ENCODE measurements at regions not wholly inside any gene's neighbourhood (a gene's known extent, or its start where the extent isn't known, plus 50 kb on each side); places are given as distances from the start of the nearest gene placed in this dataset.

- TF ChIP-seq POLR2A (IDR thresholded peaks at IDR 0.05; ENCODE audit: extremely low read depth, insufficient read length) (no peak), CTCF (IDR thresholded peaks at IDR 0.05; ENCODE audit: low read depth, low read length) (no peak), MYC (IDR thresholded peaks at IDR 0.05; ENCODE audit: low read depth, low read length) (no peak)
Observed at GRCh38 chr18:78378403-78378802, 601.2 kb upstream of the SALL3 start.
